ENCODE measurements at regions not wholly inside any gene's neighbourhood (a gene's known extent, or its start where the extent isn't known, plus 50 kb on each side); places are given as distances from the start of the nearest gene placed in this dataset.

DNA sequence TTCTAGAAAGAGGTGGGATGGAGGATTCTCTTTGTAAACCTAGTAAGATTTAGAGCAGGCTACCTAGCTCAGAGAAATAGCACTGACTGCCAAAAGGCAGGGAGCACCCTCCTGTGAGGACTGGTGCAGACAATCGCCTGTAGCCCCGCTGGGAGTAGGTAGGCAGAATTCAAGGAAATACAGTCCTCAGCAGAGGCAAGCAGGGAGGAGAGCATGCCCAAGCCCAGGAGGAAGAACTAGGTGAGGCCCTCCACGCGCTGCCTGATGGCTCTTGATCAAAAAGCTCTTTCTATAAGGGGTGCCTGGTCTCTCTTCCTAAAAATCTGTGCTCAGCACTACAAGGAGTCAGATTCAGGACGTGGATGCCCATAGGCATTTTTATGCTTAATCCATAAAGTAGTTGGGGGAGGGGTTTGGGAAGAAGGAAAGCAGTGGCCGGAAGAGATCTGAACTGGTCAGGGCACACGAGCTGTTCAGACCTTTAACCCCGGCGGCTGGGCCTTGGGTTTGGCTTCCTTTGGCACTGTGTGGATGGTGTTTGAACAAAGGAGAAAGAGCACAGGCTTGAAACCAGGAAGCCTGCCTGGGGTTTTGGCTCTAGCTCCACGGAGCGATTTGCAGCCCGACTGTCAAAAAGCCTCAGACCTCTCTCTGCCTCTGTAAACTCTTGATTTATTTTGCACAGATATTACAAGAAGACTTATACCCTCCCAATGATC is 320.6 kb downstream of the FOXO1 start:
- ChIA-PET POLR2A (no interaction called here), SMC1A (ENCODE audit: uncharacterized antibody, unreplicated experiment) (interaction anchor here (1.5 kb wide), 1 partner anchor 9 kb away, joined by 5 read pairs; no protein-coding TSS in a partner anchor), CTCF (interaction anchor here (0.6 kb wide), 1 partner anchor 106 kb away, joined by 3 read pairs; no protein-coding TSS in a partner anchor), RAD21 (ENCODE audit: unreplicated experiment) (interaction anchor here (1.0 kb wide), 1 partner anchor 322 kb away, joined by 3 read pairs; no protein-coding TSS in a partner anchor)
- no peaks in the 10 kb centered on the region for H3K79me2 ChIP-seq (ENCODE audit: control insufficient read depth, insufficient read depth, low read length)
- no peak overlapping the region for H3K4me2 ChIP-seq (ENCODE audit: control insufficient read depth, insufficient read depth)
- DNase-seq (ENCODE audit: low read depth, low spot score): no peak
- no peak overlapping the region for H2AFZ ChIP-seq (ENCODE audit: control insufficient read depth, low read depth, low read length)
- in situ Hi-C loops (cut with MboI): no loop called here
- H4K20me1 ChIP-seq (ENCODE audit: control insufficient read depth, insufficient read depth): no peaks in the 10 kb centered on the region
- no peak for FAIRE-seq
- H3K36me3 ChIP-seq (ENCODE audit: control insufficient read depth in 2 of 2, insufficient read depth in 2 of 2, low read length in 1 of 2): no peaks in the 10 kb centered on the region
- ATAC-seq: no peak
- intact Hi-C loops (cut with micrococcal nuclease; ENCODE audit: unreplicated experiment): no loop called here
- H3K27me3 ChIP-seq (replicated peaks in 1 of 2; ENCODE audit: control insufficient read depth in 2 of 2, insufficient read depth in 2 of 2, low read length in 1 of 2): peaks cover 0 to 3% of the 10 kb centered on the region in 2 experiments; a peak in 1 of 4 replicates
- H3K9ac ChIP-seq (ENCODE audit: control insufficient read depth, insufficient read depth, low read length): no peak overlapping the region
- no TSS peak for BruUV-seq (replicated peaks)
- WGBS (ENCODE audit: insufficient coverage, insufficient replicate concordance, low lambda C conversion rate, missing lambda C conversion rate): 76% methylated on average over 11 of the region's 12 CpGs
- TF ChIP-seq SREBF1 (IDR thresholded peaks at IDR 0.05; ENCODE audit: low read length): no peak
- TF ChIP-seq FOXK2 (IDR thresholded peaks at IDR 0.05): no peak
- no peak for TF ChIP-seq HCFC1 (IDR thresholded peaks at IDR 0.05; ENCODE audit: low read length)
- TF ChIP-seq BMI1 (IDR thresholded peaks at IDR 0.05; ENCODE audit: borderline replicate concordance): no peak
- TF ChIP-seq MYB (IDR thresholded peaks at IDR 0.05; ENCODE audit: borderline replicate concordance, low read depth, low read length): no peak
- no peak for TF ChIP-seq YY1 (IDR thresholded peaks at IDR 0.05; ENCODE audit: low read depth, low read length)
- no peak for TF ChIP-seq PAX8 (IDR thresholded peaks at IDR 0.05)
- TF ChIP-seq, protein P1, sequence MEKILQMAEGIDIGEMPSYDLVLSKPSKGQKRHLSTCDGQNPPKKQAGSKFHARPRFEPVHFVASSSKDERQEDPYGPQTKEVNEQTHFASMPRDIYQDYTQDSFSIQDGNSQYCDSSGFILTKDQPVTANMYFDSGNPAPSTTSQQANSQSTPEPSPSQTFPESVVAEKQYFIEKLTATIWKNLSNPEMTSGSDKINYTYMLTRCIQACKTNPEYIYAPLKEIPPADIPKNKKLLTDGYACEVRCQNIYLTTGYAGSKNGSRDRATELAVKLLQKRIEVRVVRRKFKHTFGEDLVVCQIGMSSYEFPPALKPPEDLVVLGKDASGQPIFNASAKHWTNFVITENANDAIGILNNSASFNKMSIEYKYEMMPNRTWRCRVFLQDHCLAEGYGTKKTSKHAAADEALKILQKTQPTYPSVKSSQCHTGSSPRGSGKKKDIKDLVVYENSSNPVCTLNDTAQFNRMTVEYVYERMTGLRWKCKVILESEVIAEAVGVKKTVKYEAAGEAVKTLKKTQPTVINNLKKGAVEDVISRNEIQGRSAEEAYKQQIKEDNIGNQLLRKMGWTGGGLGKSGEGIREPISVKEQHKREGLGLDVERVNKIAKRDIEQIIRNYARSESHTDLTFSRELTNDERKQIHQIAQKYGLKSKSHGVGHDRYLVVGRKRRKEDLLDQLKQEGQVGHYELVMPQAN (conservative IDR thresholded peaks at IDR 0.05): no peak
- H3K27ac ChIP-seq (ENCODE audit: control insufficient read depth, insufficient read depth): no peak overlapping the region
- H3K4me3 ChIP-seq: no peak overlapping the region
- peaks cover 11% of the 10 kb centered on the region for H3K4me1 ChIP-seq (ENCODE audit: control insufficient read depth, insufficient read depth, low read length)
- H3K9me3 ChIP-seq (replicated peaks; ENCODE audit: control insufficient read depth, insufficient read depth, low read length): no peaks in the 10 kb centered on the region
